ENCODE measurements at regions not wholly inside any gene's neighbourhood (a gene's known extent, or its start where the extent isn't known, plus 50 kb on each side); places are given as distances from the start of the nearest gene placed in this dataset.
"Not testable (repeated sequence)": the region's sequence is repeated elsewhere in the genome, so short reads cannot be mapped to it uniquely, and the experiment has no call there.

DNA sequence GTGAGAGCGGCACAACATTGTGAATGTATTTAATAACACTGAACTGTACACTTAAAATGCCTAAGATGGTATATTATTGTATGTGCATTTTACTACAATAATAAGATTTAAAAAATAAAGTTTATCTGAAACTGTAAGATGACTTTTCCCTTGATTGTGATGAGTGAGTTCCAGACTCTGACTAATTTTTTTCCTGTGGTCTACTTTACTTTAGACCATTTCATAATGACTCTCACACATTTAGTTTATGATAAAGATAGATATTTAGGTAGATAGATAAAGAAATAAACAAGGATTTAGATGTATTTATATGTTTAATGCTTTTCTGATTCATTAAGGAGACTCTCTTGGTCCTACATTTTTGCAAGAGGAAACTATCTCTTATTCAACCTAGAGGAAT, 835.9 kb upstream of the SORCS1 start:
- no peaks in the 10 kb centered on the region for H3K27me3 Mint-ChIP-seq
- no peaks in the 10 kb centered on the region for H3K9me3 Mint-ChIP-seq
- no peaks in the 10 kb centered on the region for H3K4me1 Mint-ChIP-seq
- H3K4me3 Mint-ChIP-seq = no peak overlapping the region
- H3K27ac Mint-ChIP-seq = no peak overlapping the region
- ATAC-seq (ENCODE audit: low read depth) (no peak), DNase-seq (no peak)
- POLR2A ChIA-PET = no interaction called here
- no peaks in the 10 kb centered on the region for H3K36me3 Mint-ChIP-seq

DNA sequence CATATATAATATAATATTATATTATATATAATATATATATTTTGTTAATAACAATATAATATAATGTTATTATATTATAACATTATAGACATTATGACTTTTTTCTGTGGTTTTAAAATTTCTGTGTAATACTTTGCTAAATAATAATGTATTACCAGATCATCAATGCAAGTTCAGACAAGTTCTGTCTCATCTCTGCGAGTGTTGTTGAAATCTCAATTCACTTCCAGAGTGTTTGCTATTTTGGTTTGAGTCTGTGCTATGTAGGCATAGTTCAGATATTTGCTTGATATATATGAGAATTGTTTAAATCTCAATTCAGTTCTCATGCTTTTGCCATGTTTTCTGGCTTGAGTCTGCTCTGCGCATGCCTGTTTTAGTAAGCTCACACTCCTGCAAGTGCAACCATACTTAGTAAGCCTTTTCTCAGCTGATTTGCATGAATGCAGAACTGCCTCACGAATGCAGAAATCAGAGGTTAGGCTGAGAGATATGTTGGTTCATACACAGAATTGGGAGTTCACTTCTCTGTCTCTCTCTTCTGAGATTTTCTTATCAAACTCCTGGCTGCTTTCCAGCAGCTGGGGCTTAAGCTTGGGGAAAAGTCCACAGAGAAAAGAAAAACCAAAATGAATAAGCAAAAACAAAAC, 830.2 kb upstream of the SORCS1 start:
- no peak for ATAC-seq (ENCODE audit: low read depth)
- Mint-ChIP-seq H3K4me1 (no peaks in the 10 kb centered on the region), H3K27ac (no peak overlapping the region), H3K4me3 (no peak overlapping the region), H3K27me3 (no peaks in the 10 kb centered on the region), H3K9me3 (no peaks in the 10 kb centered on the region), H3K36me3 (no peaks in the 10 kb centered on the region)
- POLR2A ChIA-PET = no interaction called here
- DNase-seq = no peak

DNA sequence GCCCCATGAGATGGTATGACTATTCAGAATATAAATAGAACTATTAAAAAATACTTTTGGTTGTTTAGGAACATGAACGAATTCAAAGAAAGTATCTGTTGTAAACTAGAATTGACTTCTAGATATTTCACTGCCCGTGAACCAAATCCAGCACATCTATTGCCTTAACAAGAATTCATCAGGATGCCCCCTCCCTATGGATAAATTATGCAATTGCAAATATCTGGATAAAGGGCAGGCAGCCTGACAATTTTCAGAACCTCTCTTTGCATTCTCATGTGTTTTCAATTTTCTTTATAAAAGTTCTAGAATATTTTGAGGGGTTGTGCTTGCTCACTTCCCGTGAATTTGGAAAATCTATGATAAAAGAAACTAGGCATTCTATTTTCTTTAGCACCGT, 822.1 kb upstream of the SORCS1 start:
- no peaks in the 10 kb centered on the region for H3K27me3 Mint-ChIP-seq
- no peaks in the 10 kb centered on the region for H3K4me1 Mint-ChIP-seq
- no peak overlapping the region for H3K27ac Mint-ChIP-seq
- POLR2A ChIA-PET = no interaction called here
- DNase-seq (no peak), ATAC-seq (ENCODE audit: low read depth) (no peak)
- no peak overlapping the region for H3K4me3 Mint-ChIP-seq
- H3K36me3 Mint-ChIP-seq = no peaks in the 10 kb centered on the region
- H3K9me3 Mint-ChIP-seq = peaks cover 3% of the 10 kb centered on the region

DNA sequence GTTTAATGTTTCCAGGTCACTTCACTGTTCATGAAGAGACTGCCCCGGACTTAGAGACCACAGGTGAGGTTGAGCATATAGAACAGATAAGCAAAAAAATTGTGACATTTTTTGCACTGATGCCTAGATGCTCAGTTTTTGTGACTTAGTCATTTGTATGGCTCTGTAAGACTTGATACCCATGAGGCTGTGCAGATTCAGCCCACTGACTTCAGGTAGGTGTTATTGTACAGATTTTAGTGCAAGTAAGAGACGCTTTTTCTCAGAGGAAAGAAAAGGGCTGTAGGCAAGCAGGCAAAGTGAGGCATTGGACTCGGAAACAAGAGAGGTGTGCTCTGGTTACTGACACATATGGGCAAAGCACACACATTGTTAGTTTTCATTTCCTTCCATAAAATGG, 820.1 kb upstream of the SORCS1 start:
- Mint-ChIP-seq H3K27me3 (no peaks in the 10 kb centered on the region), H3K36me3 (no peaks in the 10 kb centered on the region), H3K4me1 (no peaks in the 10 kb centered on the region), H3K27ac (no peak overlapping the region), H3K4me3 (no peak overlapping the region), H3K9me3 (peaks cover 3% of the 10 kb centered on the region)
- POLR2A ChIA-PET = no interaction called here
- ATAC-seq (ENCODE audit: low read depth) (no peak), DNase-seq (no peak)

DNA sequence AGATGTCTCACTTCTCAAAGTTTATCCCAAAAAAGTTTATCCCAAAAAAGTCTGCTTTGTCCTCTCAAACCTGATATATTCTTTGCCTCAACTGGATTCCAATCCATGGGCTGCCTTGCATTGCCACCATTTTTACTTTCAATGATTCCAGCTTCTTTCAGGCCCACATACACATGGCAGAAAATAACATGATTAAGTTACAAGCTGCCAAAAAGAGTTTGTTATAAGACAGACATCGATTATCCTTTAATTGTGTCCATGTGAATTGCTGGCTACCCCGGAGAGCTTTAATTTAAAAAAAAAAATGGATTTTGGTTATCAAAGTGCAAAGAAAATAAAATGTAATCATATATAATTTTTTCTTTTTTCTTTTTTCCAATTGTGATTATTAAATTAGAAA, 819.6 kb upstream of the SORCS1 start:
- Mint-ChIP-seq H3K36me3 (no peaks in the 10 kb centered on the region), H3K4me3 (no peak overlapping the region)
- POLR2A ChIA-PET = no interaction called here

DNA sequence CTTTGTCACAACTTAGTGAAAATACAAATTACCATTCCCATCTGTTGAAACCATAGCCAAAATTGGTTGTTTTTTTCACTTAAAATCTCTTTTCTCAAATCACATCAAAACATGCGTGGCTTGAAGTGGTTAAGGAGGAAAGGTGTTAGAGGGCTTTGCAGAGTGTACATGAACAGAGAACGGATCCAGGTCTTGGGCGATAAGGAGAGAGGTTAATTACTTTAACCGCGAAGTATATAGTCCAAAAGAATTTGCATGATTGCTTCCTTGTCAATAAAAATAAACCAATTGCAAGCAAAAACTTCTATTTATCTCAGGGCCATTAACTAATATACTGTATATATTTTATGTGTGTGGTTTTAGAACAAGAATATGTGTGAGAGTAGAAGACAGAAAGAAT, 813.9 kb upstream of the SORCS1 start:
- no peak for ATAC-seq (ENCODE audit: low read depth)
- POLR2A ChIA-PET = no interaction called here
- H3K4me1 Mint-ChIP-seq = no peaks in the 10 kb centered on the region

More for the DNA sequence above, 819.6 kb upstream of the SORCS1 start:
- H3K27me3 Mint-ChIP-seq = no peaks in the 10 kb centered on the region
- H3K9me3 Mint-ChIP-seq = peaks cover 3% of the 10 kb centered on the region
- DNase-seq (no peak), ATAC-seq (ENCODE audit: low read depth) (no peak)
- no peak overlapping the region for H3K27ac Mint-ChIP-seq
- H3K4me1 Mint-ChIP-seq = no peaks in the 10 kb centered on the region

DNA sequence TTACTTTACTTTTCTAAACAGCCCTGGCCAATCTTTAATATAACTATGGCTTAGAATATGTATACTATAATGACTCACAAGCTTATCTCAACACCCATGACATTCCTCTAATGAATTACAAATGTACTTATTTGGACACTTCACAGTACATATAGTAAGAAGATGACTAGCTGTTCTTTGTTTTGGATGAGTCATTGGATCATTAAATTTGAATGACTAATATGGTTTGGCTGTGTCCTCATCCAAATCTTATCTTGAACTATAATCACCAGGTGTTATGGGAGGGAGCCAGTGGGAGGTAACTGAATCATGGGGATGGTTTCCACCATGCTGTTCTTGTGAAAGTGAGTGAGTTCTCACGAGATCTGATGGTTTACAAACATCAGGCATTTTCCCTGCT, 807.5 kb upstream of the SORCS1 start:
- Mint-ChIP-seq H3K4me3 (no peak overlapping the region), H3K27ac (no peak overlapping the region), H3K9me3 (peaks cover 6% of the 10 kb centered on the region), H3K36me3 (no peaks in the 10 kb centered on the region), H3K4me1 (no peaks in the 10 kb centered on the region), H3K27me3 (no peaks in the 10 kb centered on the region)
- DNase-seq (no peak), ATAC-seq (ENCODE audit: low read depth) (no peak)
- POLR2A ChIA-PET = no interaction called here

More for the DNA sequence above, 813.9 kb upstream of the SORCS1 start:
- no peak for DNase-seq
- Mint-ChIP-seq H3K9me3 (peaks cover 5% of the 10 kb centered on the region), H3K27ac (no peak overlapping the region), H3K27me3 (no peaks in the 10 kb centered on the region), H3K36me3 (no peaks in the 10 kb centered on the region), H3K4me3 (no peak overlapping the region)

DNA sequence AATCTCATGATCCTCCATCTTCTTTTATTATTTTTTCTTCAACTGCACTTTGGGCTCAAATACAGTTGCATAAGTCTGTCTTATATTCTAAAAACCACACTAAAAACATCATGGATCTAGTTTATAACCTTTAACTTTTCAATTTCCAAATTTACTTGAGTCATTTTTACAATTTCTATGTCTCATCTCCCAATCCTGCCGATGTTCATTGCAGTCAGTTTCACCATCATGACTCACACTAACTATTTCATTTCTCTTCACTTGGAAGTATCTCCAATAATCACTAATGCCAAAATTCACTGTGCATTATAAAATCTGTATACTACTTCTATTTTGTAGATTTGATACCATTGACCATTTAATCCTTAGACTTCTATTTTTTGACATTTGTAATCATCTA, 806.9 kb upstream of the SORCS1 start:
- Mint-ChIP-seq H3K4me1 (no peaks in the 10 kb centered on the region), H3K36me3 (no peaks in the 10 kb centered on the region), H3K27me3 (no peaks in the 10 kb centered on the region), H3K4me3 (no peak overlapping the region), H3K27ac (no peak overlapping the region), H3K9me3 (peaks cover 6% of the 10 kb centered on the region)
- POLR2A ChIA-PET = no interaction called here
- DNase-seq (no peak), ATAC-seq (ENCODE audit: low read depth) (no peak)

DNA sequence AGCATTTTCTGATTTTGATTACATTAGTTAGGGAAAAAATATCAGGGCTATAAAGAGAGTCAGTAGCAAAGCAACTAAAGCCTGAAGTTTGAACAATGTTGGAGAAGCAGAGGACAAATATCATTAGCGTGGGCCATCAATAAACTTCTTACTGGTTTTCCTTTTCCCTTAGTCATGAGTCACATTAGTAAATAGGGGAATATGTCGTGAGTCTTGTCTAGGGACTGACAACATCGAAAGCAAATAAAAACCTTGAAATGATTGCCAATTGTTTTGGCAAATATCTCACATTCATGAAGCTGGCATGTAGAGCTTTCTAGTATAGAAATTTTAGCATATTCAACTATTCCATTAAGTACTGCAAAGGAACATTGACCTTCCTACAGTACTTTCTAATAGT, 806.0 kb upstream of the SORCS1 start:
- DNase-seq (no peak), ATAC-seq (ENCODE audit: low read depth) (no peak)
- Mint-ChIP-seq H3K27me3 (no peaks in the 10 kb centered on the region), H3K4me3 (no peak overlapping the region), H3K36me3 (no peaks in the 10 kb centered on the region), H3K4me1 (no peaks in the 10 kb centered on the region), H3K9me3 (peaks cover 6% of the 10 kb centered on the region), H3K27ac (no peak overlapping the region)
- POLR2A ChIA-PET = no interaction called here

DNA sequence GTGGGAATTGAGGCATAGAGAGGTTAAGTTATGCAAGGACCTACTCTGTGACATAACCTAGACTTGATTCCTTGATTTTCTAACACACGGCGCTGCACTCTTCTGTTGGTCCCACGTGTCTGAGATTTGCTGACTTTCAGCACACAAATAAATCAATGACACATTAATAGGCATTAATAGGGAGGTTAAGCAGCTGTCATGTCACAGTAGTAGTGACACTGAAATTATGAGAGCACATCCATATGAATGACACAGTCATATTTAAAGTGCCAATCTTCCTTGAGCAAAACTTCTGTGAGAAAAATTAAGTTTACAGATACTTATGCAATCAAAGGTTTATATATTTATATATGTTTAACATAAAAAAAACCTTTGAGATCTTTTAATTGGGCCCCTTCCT, 805.4 kb upstream of the SORCS1 start:
- no peak overlapping the region for H3K4me3 Mint-ChIP-seq
- POLR2A ChIA-PET = no interaction called here
- H3K27ac Mint-ChIP-seq = no peak overlapping the region

DNA sequence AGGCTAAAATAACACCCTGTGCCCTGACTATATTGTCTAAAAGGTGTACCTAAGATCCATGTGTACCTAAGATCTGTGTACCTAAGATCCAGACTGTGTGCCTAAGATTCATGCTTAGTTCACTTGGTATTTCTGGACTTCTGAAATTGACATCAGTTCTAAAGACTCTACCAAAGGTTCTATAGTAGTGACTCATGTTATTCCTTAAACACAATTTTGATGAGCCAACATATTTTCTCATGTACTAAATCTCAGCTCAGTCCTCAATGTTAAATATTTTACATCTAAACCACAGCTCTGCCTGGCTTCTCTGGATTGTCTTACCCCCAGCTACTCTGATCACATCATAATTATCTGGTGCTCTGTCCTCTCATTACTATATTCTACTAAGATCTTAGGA, 802.3 kb upstream of the SORCS1 start:
- POLR2A ChIA-PET = no interaction called here
- Mint-ChIP-seq H3K4me1 (no peaks in the 10 kb centered on the region), H3K27me3 (no peaks in the 10 kb centered on the region), H3K36me3 (no peaks in the 10 kb centered on the region), H3K4me3 (no peak overlapping the region), H3K27ac (no peak overlapping the region), H3K9me3 (peaks cover 1% of the 10 kb centered on the region)
- ATAC-seq (ENCODE audit: low read depth) (no peak), DNase-seq (no peak)

More for the DNA sequence above, 805.4 kb upstream of the SORCS1 start:
- ATAC-seq (ENCODE audit: low read depth) = no peak
- Mint-ChIP-seq H3K36me3 (no peaks in the 10 kb centered on the region), H3K4me1 (no peaks in the 10 kb centered on the region), H3K9me3 (peaks cover 6% of the 10 kb centered on the region), H3K27me3 (no peaks in the 10 kb centered on the region)
- DNase-seq = no peak

DNA sequence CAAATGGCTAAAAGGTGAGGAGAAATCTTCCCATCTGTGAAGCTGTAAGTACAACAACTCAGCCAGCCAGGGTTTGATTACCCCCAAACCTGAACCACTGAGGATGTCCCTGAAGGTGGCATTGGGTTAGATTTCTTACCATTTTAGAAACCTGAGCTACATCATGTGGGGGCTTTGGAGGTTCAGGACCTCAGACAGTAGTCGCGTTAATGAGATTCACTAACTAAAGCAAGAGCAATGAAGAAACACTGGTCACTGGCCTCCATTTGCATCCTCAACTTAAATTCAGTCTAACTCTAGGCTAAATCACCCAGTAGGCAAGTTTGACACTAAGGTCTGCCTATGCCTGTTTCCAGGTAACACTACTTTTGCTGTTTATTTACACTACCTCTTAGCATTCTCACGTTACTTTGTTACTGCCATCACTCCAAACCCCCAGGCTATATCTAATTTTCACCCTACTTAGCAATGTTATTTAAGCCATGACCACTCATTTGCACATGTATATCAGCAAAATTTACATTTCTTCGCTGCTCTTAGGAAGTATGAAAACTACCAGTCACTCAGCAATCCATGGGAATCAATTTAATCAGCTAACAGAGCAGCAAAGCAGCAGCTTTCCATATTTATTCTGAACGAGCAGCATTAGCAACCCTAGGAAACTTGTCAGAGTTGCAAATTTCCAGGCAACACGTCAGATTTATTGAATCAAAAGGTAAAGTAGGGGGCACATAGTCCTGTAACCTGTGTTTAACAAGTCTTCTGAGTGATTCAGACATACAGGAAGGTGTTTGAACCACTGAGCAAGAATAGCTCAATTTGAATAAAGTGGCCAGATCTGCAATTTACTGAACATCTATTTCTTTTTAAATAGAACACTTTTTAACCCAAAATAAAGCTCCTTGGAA, 788.4 kb upstream of the SORCS1 start:
- ATAC-seq (ENCODE audit: low read depth) = no peak
- POLR2A ChIA-PET = no interaction called here
- no peak overlapping the region for H3K4me3 Mint-ChIP-seq
- no peaks in the 10 kb centered on the region for H3K4me1 Mint-ChIP-seq
- no peaks in the 10 kb centered on the region for H3K27me3 Mint-ChIP-seq
- no peak for DNase-seq
- no peaks in the 10 kb centered on the region for H3K36me3 Mint-ChIP-seq
- peaks cover 5% of the 10 kb centered on the region for H3K9me3 Mint-ChIP-seq
- H3K27ac Mint-ChIP-seq = no peak overlapping the region

DNA sequence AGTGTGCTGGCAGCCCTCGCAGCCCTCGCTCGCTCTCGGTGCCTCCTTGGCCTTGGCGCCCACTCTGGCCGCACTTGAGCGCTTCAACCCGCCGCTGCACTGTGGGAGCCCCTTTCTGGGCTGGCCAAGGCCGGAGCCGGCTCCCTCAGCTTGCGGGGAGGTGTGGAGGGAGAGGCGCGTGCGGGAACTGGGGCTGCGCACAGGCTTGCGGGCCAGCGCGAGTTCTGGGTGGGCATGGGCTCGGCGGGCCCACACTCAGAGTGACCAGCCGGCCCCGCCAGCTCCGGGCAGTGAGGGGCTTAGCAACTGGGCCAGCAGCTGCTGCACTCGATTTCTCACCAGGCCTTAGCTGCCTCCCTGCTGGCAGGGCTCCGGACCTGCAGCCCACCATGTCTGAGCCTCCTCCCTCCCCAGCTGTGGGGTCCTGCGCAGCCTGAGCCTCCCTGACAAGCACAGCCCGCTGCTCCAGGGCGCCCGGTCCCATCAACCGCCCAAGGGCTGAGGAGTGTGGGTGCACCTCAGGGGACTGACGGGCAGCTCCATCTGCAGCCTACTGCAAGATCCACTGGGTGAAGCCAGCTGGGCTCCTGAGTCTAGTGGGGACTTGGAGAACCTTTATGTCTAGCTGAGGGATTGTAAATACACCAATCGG, 786.0 kb upstream of the SORCS1 start:
- H3K9me3 Mint-ChIP-seq = not testable (repeated sequence)

DNA sequence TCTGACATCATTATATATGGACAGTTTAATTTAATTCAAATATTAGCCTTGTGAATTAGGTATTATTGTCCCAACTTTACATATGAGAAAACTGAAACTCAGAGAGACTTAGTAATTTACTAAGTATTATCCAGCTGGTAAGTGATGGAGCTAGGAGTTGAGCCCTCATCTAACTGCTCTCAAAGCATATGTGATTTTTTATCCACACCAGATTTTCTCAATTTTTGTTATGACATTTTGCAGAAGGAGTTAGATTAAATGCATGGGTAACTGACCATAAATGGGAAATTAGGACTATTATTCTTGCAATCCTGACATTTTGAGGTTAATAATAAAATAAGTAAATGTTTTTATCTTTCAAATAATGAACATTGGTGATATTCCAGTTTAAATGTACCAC, 778.3 kb upstream of the SORCS1 start:
- H3K4me1 Mint-ChIP-seq = no peaks in the 10 kb centered on the region
- H3K4me3 Mint-ChIP-seq = no peak overlapping the region
- peaks cover 5% of the 10 kb centered on the region for H3K9me3 Mint-ChIP-seq

More for the DNA sequence above, 786.0 kb upstream of the SORCS1 start:
- H3K27ac Mint-ChIP-seq; H3K4me3 Mint-ChIP-seq; POLR2A ChIA-PET; ATAC-seq (ENCODE audit: low read depth); H3K4me1 Mint-ChIP-seq; H3K27me3 Mint-ChIP-seq; H3K36me3 Mint-ChIP-seq; DNase-seq: not testable (repeated sequence)

More for the DNA sequence above, 778.3 kb upstream of the SORCS1 start:
- DNase-seq (no peak), ATAC-seq (ENCODE audit: low read depth) (no peak)
- H3K27ac Mint-ChIP-seq = no peak overlapping the region
- POLR2A ChIA-PET = no interaction called here
- no peaks in the 10 kb centered on the region for H3K36me3 Mint-ChIP-seq
- no peaks in the 10 kb centered on the region for H3K27me3 Mint-ChIP-seq

Data from activated naive CD8-positive, alpha-beta T cell treated with anti-CD3 and anti-CD28 coated beads, Interleukin-2, amount 10 ng/mL, durations not matched to agents 7 days and 5 days (primary cell).